ENCODE measurements at regions not wholly inside any gene's neighbourhood (a gene's known extent, or its start where the extent isn't known, plus 50 kb on each side); places are given as distances from the start of the nearest gene placed in this dataset.
"Not testable (repeated sequence)": the region's sequence is repeated elsewhere in the genome, so short reads cannot be mapped to it uniquely, and the experiment has no call there.

DNA sequence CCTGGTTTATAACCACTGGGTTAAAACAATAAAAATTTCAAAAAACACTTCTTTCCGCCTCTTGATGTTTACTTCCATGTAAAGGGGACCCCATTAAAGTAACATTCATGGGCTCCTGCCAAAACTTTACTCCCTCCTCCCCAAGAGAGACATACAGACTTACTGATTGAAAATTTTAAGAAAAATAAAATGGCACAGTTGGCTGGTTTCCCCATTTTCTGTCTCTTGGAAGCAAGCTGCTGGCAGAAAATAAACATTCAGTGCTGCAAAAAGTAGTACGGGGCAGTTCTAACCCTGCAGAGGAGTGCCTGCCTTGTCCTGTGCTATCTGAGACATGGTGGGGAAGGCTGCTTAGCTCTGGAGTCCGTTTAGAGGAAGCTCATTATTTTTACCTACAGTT, 187.3 kb upstream of the INTU start:
- in situ Hi-C loops (cut with HindIII; ENCODE audit: low pct_ligation_motif_present, low pct_unique_long_range_greater_than_20kb, low sequenced_read_pairs), result no loop called here
- no peak for DNase-seq

DNA sequence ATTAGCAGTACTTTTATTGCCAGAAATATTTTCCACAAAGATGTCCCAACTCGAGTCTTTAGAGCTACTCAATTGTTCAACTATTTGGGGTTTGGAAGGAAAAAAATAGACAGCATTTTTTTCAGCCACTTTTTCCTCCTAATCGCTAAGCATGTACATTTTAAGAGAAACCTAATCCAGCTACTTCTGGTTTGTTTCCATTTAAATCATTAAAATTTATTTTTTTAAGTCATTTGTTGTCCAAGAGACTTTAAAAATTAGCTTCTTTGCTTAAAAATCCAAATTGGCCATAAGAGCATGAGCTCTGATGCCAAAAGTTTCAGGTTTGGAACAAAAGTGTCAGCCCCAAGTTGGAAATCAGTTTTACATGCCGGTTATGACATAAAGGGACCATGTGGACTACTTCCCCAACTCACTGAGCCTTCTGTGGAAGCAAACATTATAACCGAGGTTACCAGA, 186.3 kb upstream of the INTU start:
- in situ Hi-C loops (cut with HindIII; ENCODE audit: low pct_ligation_motif_present, low pct_unique_long_range_greater_than_20kb, low sequenced_read_pairs), result no loop called here

DNA sequence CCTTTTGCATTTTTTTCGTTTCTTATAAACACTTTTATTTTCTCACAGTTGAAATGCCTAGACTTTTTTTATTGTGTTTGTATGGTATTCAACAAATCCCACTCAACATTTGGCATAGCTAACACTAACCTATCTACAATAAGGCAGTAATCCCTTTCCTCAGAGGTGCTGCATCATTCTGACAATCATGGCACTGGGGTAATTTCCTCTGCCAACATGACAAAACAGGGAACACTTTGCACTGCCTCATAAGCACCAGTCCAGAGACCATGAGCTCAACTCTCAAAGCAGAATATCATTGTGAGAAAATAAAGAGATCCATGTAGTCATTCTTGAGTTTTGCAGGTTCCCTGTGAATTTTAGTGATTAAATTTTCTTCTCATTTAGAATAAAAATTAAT, 183.8 kb upstream of the INTU start:
- DNase-seq, result no peak
- in situ Hi-C loops (cut with HindIII; ENCODE audit: low pct_ligation_motif_present, low pct_unique_long_range_greater_than_20kb, low sequenced_read_pairs), result no loop called here

More for the DNA sequence above, 186.3 kb upstream of the INTU start:
- no peak for DNase-seq

DNA sequence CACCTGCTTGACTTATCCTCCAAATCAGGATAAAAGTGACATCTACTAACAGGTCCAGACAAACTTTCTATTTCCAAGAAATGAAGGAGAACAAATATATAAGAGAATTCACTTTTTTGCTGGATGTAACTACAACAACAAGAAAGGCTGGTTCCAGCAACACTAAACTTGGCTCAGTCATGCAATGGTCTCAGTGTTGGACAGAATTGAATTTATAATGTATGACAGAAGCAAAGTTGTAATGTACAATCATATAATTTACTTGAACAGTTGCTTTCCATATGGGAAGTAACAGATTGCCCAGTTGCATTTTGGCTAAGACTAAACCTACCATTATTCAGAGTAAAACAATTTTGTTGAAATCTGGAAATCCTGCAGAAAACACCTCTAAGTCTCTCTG, 183.3 kb upstream of the INTU start:
- in situ Hi-C loops (cut with HindIII; ENCODE audit: low pct_ligation_motif_present, low pct_unique_long_range_greater_than_20kb, low sequenced_read_pairs), result no loop called here
- no peak for DNase-seq

DNA sequence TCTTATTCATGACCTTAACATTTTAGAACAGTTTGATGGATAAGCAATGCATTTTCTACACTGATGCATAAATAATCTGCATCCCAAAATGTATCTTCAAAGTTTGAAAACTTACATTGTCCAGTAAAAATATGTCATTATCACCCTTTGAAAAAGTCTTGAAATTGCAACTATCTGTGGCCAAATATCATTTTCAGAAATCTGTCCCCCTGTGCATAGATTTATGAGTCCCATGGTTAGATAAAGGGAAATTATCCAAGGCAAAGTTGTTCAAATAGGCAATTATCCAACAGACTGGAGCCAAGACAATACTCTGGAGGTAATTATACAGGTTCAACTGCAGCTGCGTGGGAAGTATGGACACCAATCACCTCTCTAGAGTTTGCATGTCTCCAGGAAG, 182.5 kb upstream of the INTU start:
- no peak for DNase-seq
- in situ Hi-C loops (cut with HindIII; ENCODE audit: low pct_ligation_motif_present, low pct_unique_long_range_greater_than_20kb, low sequenced_read_pairs), result no loop called here

DNA sequence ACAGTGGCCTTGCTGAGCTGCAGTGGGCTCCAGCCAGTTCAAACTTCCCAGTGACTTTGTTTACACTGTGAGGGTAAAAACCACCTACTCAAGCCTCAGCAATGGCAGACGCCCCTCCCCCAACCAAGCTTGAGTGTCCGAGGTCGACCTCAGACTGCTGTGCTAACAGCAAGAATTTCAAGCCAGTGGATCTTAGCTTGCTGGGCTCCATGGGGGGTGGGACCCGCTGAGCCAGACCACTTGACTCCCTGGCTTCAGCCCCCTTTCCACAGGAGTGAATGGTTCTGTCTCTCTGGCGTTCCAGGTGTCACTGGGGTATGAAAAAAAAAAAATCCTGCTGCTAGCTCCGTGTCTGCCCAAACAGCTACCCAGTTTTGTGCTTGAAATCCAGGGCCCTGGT, 168.9 kb upstream of the INTU start:
- no peak for DNase-seq
- in situ Hi-C loops (cut with HindIII; ENCODE audit: low pct_ligation_motif_present, low pct_unique_long_range_greater_than_20kb, low sequenced_read_pairs), result no loop called here

DNA sequence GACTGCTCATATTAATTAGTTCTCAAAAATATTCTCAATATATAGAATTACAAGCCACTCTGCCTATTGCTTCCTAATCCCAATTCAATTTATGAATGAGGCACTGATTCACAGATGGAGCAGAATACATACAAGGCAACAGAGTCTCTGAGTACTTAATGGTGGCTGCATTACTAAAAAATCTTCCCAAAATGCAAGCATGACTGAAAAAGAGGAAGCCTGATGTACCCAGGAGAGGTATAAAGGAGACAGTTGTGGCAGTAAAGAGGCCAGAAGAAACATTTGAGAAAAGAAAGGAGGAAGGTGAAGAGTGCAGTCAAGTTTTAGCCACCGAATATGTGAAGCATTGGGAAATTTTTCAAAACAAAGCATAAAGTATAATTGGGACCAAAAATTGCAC, 163.2 kb upstream of the INTU start:
- no peak for DNase-seq
- in situ Hi-C loops (cut with HindIII; ENCODE audit: low pct_ligation_motif_present, low pct_unique_long_range_greater_than_20kb, low sequenced_read_pairs), result no loop called here

DNA sequence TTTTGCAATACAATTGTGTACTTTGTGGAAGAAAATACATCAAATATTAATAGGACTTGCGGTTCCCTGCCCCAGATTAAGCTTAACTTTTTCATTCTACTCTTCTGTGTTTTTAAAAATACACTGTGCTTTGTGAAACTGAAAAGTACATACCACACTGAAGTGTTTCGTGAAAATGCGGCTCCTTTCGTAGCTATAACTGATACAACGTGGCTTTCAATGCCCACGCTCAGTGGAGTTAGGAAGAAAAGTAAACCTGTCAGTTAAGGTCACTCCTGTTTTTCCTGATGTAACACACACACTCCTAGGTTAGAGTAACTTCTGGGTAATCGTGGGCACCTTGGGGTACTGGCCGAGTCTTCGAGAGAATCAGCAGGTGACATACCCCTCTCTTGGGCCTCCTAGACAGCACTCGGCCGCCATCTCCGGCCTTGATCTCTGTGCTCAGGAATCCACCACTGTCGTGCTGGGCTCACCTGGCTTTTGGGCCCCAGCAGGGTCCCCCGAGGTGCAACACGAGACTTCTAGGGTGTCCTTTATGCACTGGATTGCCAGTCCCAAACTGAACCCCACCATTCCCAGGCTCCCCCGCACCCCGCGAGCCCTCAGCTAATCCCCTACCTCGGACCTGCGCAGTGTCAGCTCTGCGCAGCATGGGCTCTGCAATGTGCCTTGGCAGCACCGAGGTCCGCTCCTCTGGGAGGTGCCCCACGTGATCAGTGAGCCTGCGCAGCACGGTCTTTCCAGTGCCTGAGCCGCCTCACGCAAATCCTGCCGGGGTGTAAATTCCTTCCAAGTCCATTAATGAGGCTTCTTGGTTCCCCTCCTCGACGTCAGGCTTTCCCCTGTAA, 162.6 kb upstream of the INTU start:
- in situ Hi-C loops (cut with HindIII; ENCODE audit: low pct_ligation_motif_present, low pct_unique_long_range_greater_than_20kb, low sequenced_read_pairs), result no loop called here
- DNase-seq, result no peak

DNA sequence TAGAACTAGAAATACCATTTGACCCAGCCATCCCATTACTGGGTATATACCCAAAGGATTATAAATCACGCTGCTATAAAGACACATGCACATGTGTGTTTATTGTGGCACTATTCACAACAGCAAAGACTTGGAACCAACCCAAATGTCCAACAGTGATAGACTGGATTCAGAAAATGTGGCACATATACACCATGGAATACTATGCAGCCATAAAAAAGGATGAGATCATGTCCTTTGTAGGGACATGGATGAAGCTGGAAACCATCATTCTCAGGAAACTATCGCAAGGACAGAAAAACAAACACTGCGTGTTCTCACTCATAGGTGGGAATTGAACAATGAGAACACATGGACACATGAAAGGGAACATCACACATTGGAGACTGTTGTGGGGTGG, 154.5 kb upstream of the INTU start:
- in situ Hi-C loops (cut with HindIII; ENCODE audit: low pct_ligation_motif_present, low pct_unique_long_range_greater_than_20kb, low sequenced_read_pairs); DNase-seq: not testable (repeated sequence)

DNA sequence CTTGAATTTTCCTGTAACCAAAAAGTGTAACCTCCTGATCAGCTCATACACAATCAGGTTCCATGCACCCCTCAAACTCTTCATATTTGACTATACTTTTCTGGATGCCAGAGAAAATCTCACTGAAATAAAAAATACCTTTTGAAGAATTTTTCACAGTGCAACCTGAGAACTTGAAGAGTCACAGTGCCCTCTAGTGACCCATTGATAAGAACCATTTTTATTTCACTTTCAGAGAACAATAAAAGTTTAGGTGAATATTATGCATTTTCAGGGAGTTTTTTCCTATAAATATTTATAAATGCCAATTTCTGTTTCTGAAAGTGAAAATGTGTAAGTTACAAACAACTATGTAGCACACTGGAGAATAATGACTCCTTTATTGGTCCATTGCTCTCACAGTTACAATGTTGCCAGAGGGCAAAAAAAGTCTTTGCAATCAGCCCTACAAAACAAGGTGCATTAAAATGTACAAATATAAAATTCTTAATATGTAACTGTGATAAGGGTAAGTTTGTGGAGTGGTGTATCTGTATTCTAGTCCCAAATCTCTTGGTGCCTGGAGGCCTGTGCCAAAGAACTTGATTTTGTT, 153.6 kb upstream of the INTU start:
- peak; percentile 29 for DNase-seq
- in situ Hi-C loops (cut with HindIII; ENCODE audit: low pct_ligation_motif_present, low pct_unique_long_range_greater_than_20kb, low sequenced_read_pairs), result no loop called here

DNA sequence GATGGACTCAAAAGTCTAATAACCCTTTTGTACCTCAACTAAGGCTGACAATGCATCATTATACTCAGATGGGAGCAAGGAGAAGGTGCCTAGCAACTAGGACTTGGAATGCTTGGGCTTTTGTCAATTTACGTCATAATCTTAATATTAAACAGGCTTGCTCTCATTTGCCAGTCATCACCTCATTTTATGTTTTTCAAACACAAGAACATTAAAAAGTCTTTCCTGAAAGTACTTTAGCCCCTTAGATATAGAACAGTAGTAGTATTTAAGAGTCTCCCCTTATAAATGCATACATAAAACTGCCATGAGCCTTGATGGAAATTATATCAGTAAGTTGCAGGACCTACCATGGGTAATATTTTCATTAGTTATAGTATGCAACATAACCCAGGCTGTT, 150.7 kb upstream of the INTU start:
- no peak for DNase-seq
- in situ Hi-C loops (cut with HindIII; ENCODE audit: low pct_ligation_motif_present, low pct_unique_long_range_greater_than_20kb, low sequenced_read_pairs), result no loop called here

DNA sequence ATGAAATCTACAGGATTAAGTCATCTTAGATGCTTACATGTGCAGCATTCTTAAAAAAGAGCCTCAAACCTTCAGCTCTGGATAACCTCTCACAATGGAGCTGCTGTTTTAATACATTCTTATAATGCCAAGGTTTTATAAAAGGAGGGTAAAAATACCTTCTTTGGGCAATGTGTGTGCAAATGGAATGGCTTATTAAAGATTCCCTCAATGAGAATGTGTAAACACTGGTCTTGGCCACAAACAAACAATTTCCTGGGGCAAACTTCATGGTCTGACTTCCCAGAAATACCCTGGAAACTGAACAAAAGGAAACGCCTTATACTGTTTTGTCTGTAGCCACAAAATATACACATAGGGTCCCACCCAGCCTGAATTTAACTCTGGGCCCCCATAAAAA, 148.6 kb upstream of the INTU start:
- in situ Hi-C loops (cut with HindIII; ENCODE audit: low pct_ligation_motif_present, low pct_unique_long_range_greater_than_20kb, low sequenced_read_pairs), result no loop called here
- no peak for DNase-seq

DNA sequence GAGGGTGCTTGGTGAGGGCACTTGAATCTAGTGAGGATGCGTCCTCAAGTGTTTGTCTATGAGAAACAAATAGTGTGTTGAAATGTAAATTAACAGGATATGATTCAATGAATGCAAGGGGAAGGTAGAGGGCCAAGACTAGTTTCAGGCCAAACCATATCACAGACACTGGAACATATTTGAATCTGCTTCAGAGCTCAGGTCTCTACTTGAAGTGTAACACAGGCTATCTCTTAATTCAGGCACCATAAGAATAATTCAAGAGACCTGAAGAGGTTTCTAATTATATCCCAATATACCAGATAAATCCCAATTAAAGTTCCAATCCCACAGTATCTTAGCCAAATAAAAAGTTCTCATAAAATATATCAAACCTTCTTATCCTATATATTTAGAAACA, 146.5 kb upstream of the INTU start:
- DNase-seq, result no peak
- in situ Hi-C loops (cut with HindIII; ENCODE audit: low pct_ligation_motif_present, low pct_unique_long_range_greater_than_20kb, low sequenced_read_pairs), result no loop called here

DNA sequence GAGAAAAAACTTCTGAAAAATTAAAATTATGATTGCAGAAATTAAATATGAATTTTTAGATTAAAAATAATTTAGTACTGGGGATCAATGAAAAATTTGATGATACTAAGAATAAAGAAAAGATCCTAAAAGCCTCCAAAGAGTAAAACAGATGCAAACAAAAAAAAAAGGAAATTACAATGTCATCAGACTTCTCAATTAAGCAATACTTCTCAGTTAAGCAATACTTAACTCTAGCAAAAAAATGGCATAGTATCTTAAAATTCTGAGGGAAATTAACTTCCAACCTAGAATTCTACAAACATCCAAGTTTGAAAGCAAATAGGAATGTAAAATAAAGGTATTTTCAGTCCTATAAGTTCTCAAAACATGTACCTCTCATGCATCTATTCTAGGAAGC, 141.2 kb upstream of the INTU start:
- in situ Hi-C loops (cut with HindIII; ENCODE audit: low pct_ligation_motif_present, low pct_unique_long_range_greater_than_20kb, low sequenced_read_pairs), result no loop called here
- DNase-seq, result no peak

DNA sequence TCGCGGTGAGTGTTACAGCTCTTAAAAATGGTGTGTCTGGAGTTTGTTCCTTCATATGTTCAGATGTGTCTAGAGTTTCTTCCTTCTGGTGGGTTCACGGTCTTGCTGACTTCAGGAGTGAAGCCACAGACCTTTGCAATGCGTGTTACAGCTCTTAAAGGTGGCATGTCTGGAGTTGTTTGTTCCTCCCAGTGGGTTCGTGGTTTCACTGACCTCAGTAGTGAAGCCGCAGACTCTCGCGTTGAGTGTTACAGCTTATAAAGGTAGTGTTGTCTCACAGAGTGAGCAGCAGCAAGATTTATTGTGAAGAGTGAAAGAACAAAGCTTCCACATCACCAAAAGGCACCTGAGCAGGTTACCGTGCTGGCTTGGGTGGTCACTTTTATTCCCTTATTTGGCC, 135.9 kb upstream of the INTU start:
- DNase-seq; in situ Hi-C loops (cut with HindIII; ENCODE audit: low pct_ligation_motif_present, low pct_unique_long_range_greater_than_20kb, low sequenced_read_pairs): not testable (repeated sequence)

DNA sequence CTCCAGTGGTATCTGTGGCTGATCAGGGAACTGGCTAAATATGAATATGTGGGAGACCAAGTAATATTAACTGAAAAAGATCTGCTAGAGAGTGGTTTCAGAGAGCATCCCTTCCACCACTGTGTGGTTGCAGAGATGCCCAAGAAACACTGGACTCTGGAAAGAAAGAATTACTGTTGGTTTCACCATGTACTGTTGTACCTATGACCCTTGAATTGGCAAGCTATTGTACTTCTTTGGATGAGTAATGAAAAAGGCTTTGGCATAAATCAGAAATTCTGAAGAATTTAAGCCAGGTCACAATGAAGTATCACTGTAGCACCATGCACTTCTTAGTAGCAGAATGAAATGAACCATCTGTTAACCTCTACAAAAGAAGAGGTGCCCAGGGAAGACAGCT, 134.4 kb upstream of the INTU start:
- no peak for DNase-seq
- in situ Hi-C loops (cut with HindIII; ENCODE audit: low pct_ligation_motif_present, low pct_unique_long_range_greater_than_20kb, low sequenced_read_pairs), result no loop called here

DNA sequence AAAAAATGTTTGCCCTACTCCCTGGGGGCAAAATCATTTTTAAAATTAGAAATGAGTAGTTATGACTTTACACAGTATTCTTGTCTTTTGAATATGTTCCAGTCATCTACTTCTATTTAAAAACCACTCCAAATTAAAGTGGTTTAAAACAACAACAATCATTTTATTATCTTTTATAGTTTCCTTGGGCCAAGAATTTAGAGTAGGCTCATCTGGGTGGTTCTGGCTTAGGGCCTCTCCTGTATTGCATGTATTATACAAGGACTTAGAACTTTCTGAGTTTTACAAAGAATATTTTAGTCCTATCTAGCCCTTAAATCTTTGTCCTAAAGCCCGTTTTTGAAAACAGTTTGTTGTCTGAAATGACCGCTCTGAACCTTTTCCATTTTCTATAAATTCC, 132.5 kb upstream of the INTU start:
- no peak for DNase-seq
- in situ Hi-C loops (cut with HindIII; ENCODE audit: low pct_ligation_motif_present, low pct_unique_long_range_greater_than_20kb, low sequenced_read_pairs), result no loop called here

DNA sequence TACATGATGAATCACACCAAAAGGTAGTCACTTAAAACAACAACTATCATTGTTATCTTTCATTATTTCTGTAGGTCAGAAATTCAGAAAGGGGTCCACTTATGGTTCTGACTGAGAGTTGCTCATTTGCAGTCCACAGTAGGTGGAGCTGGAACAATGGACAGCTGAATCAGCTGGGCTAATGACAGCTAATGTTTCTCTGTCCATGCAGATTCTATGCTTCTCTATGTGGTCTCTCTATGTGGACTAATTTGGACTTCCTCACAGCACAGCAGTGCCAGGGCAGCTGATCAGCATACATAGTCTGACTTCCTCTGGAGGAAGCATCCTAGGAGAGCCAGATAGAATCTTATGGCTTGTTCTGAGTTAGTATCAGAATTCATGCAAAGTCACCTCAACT, 131.7 kb upstream of the INTU start:
- no peak for DNase-seq

DNA sequence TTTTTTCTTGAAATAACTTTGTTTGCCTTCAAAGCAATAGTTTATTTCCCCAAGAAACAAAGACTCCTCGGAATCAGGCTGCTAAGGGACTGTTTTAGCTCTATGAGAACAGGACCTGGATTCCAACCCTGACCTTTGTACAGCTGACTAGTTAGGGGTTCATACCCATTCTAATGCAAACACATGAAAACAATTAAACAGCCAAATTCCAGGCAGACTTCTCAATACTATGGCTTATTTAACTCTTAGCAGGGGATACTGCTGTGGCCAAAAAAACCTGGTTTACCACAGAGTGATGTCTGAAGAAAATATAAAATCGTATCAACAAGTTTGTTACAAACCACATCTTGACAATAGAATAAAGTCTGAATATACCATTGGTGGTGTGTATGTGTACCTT, 129.6 kb upstream of the INTU start:
- DNase-seq, result no peak
- in situ Hi-C loops (cut with HindIII; ENCODE audit: low pct_ligation_motif_present, low pct_unique_long_range_greater_than_20kb, low sequenced_read_pairs), result no loop called here

More for the DNA sequence above, 131.7 kb upstream of the INTU start:
- in situ Hi-C loops (cut with HindIII; ENCODE audit: low pct_ligation_motif_present, low pct_unique_long_range_greater_than_20kb, low sequenced_read_pairs), result no loop called here

DNA sequence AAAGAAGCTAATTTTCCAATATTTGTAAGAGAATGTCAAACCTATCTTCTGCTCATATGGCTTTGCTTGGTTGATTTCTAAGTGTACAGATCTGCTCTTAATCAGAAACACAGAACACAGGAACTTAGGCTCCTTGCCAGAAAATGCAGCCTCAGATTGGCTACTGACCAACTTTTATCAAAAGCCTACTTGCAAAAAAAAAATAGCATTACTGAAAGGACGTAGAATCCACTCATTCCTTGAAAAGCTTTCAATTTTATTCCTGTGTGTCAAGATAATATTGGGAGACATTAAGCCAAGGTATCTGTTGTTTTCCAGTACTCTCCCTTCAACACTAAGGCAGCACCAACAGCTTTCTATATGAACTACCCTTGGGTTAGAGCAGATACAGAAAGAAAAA, 127.6 kb upstream of the INTU start:
- no peak for DNase-seq
- in situ Hi-C loops (cut with HindIII; ENCODE audit: low pct_ligation_motif_present, low pct_unique_long_range_greater_than_20kb, low sequenced_read_pairs), result no loop called here
